VCaP (cell line): ENCODE measurements at regions not wholly inside any gene's neighbourhood (a gene's known extent, or its start where the extent isn't known, plus 50 kb on each side); places are given as distances from the start of the nearest gene placed in this dataset.

Source experiments
- H3K27ac ChIP-seq: fragments of 450-650 bp; 2 replicates; pipeline ENCODE4 v1.5.1; 2017
- CTCF ChIP-seq: fragments of 450-650 bp; conservative IDR thresholded peaks from 2 replicates; pipeline ENCODE4 v1.5.1; 2017; ENCODE audit warnings: mild to moderate bottlenecking, moderate library complexity

GRCh38 chr19:29098091-29098490 is 114.9 kb downstream of the UQCRFS1 start:
- no peak for TF ChIP-seq CTCF
- no peak overlapping the region for H3K27ac ChIP-seq

- H3K27ac ChIP-seq: no peak overlapping the region
- TF ChIP-seq CTCF: no peak
Observed at GRCh38 chr19:29096896-29097295, 116.1 kb downstream of the UQCRFS1 start.

GRCh38 chr19:29093553-29093908 is 119.4 kb downstream of the UQCRFS1 start:
- no peak overlapping the region for H3K27ac ChIP-seq
- no peak for TF ChIP-seq CTCF

- no peak for TF ChIP-seq CTCF
- H3K27ac ChIP-seq: no peak overlapping the region
Observed at GRCh38 chr19:29092712-29093552, 120.0 kb downstream of the UQCRFS1 start.

- no peak for TF ChIP-seq CTCF
Observed at GRCh38 chr19:29090783-29091526, 122.0 kb downstream of the UQCRFS1 start.

GRCh38 chr19:29089315-29089870 is 123.6 kb downstream of the UQCRFS1 start:
- no peak for TF ChIP-seq CTCF
- no peak overlapping the region for H3K27ac ChIP-seq

More at GRCh38 chr19:29090783-29091526, 122.0 kb downstream of the UQCRFS1 start:
- H3K27ac ChIP-seq: no peak overlapping the region

GRCh38 chr19:29088761-29089160 is 124.2 kb downstream of the UQCRFS1 start:
- no peak for TF ChIP-seq CTCF
- H3K27ac ChIP-seq: no peak overlapping the region
